Activated CD8-positive, alpha-beta memory T cell treated with anti-CD3 and anti-CD28 coated beads for 36 hours (primary cell): ENCODE measurements at regions not wholly inside any gene's neighbourhood (a gene's known extent, or its start where the extent isn't known, plus 50 kb on each side); places are given as distances from the start of the nearest gene placed in this dataset.

Experiments
- CTCF ChIA-PET: fragments of 350-600 bp; sonication (Branson Sonifier 250); formaldehyde crosslinking; loops from one replicate; lab custom pipeline; 2021; ENCODE audit warnings: antibody characterized with exemption; lab: Charles Lee
- POLR2A ChIA-PET: fragments of 350-600 bp; sonication (Branson Sonifier 250); formaldehyde crosslinking; loops from one replicate; lab custom pipeline; 2021; ENCODE audit warnings: antibody characterized with exemption; lab: Charles Lee

GRCh38 chrX:38856670-38857265 lies 55.5 kb downstream of the MID1IP1 start:
- POLR2A ChIA-PET = interaction anchor here (0.6 kb wide), 1 partner anchor 10 kb away, joined by 3 read pairs; no protein-coding TSS in a partner anchor
- CTCF ChIA-PET = no interaction called here

DNA sequence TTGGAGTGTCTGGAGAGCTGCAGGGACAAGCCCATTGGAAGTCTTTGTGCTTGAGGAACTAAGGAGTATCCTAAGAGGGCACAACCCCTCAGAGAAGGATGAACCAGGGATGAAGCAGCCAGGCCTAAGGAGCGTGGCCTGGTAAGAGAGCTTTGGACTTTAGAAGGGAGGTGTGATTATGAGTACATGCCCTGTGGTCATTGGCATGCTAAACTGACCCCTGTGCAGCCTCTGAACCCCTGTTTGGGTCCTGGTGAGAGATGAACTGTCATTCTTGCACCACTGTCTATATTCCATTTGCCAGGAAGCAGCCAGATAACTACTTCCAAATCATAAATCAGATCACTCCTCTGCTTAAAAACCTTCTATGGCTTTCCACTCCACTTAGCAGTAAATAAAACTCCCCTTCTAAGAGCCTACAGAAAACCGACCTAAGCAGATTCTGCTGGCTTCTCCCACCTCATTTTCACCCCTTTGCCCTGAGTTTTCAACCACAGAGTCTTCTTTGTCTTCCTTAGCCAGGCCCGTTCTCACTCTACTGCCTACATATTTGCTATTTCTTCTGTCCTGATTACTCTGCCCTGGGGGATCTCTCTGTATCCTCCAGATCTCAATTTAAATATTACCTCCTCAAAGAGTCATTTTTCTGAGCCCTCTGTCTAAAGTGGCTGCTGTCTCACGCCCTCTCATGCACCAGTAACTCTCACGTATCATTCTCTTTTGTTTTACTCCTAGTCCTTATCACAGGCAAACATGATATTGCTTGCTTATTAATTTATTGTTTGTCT lies 56.7 kb downstream of the MID1IP1 start:
- ChIA-PET CTCF (no interaction called here), POLR2A (no interaction called here)

DNA sequence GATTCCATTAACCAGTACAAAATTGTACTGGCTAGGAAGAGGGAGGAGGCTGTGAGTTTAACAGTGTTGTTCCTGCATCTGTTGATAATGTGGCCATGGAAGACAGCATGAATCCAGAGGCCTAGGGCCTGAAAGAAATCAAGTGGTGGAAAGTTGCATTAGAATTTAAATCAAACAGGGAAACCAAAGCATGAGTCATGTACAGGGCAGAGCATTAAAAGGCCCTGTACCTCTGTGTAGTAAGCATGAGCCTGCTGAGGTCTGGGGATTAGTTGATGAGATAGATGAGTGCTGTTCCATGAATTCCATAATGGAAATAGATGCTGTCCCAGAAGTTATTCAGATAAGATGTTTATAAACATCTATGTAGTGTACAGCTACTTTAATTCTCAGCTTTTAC lies 58.3 kb downstream of the MID1IP1 start:
- ChIA-PET POLR2A (no interaction called here), CTCF (no interaction called here)

- ChIA-PET CTCF (no interaction called here), POLR2A (no interaction called here)
Measured at GRCh38 chrX:38860106-38861013, 59.1 kb downstream of the MID1IP1 start.

DNA sequence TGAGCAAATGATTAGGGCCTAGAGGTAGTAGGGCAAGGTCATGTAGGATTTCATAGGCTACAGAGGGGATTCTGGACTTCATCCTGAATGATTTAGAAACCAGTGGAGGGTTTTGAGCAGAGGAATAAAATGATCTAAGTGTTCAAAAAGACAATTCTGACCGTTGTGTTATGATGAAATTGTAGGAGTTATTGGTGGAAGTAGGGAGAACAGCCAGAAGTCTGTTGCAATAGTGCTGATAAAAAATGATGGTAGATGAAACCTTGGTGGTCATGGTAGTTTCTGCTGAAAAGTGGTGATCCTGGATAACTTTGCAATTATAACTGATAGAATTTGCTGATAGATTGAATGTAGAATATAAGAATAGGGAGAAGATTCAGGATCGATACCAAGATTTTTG lies 60.2 kb downstream of the MID1IP1 start:
- ChIA-PET POLR2A (no interaction called here), CTCF (no interaction called here)

- POLR2A ChIA-PET = no interaction called here
- CTCF ChIA-PET = no interaction called here
Measured at GRCh38 chrX:38862100-38862499, 60.8 kb downstream of the MID1IP1 start.

- ChIA-PET CTCF (no interaction called here), POLR2A (interaction anchor here (0.7 kb wide), 1 partner anchor 114 kb away, joined by 8 read pairs; no protein-coding TSS in a partner anchor)
Measured at GRCh38 chrX:38864165-38864564, 62.9 kb downstream of the MID1IP1 start.

DNA sequence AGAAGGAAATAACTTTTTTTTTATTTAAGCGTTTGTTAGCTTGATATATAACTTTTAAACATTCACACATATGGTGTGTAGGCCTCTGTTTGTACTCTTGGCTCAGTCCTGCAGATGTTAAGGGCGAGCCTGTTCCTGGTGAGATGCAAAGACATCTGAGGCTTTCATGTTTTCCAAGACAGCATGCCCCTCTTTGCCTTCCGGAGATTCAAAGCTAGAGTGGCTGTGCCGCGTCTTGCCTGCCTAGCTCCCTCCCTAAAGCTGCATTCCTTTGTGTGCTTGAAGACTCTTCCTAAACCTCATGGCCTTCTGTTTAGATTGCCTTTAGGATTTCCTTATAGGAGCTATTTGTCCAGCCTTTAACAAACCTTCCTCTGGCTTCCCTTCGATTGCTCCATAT lies 67.1 kb downstream of the MID1IP1 start:
- ChIA-PET POLR2A (no interaction called here), CTCF (no interaction called here)

GRCh38 chrX:38868941-38869401 lies 67.7 kb downstream of the MID1IP1 start:
- POLR2A ChIA-PET = no interaction called here
- CTCF ChIA-PET = no interaction called here

DNA sequence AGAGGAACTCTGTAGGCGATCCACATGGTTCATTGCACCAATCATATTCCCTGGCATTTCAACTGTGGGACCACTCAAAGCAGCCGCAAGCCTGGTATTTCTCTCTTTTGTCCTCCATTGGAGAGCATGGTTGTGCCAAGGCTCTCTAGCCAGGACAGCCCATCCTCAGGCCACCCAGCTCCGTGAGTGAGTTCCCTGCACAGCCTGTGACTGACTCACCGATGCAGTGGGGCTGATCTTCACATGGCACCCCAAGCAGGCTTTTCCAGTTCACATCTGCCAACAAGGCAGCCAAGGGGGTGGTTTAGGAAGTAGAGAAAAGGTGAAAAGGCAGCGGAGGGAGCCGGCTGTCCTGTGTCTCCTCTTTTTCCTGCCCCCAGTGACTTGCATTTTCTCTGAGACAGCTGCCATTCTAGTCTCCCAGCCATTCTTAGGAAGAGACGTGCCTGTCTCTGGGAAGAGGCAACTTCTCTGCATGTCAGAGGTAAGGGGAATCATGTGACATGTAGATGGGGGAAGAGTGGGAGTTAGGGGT lies 69.2 kb downstream of the MID1IP1 start:
- POLR2A ChIA-PET = no interaction called here
- CTCF ChIA-PET = no interaction called here

DNA sequence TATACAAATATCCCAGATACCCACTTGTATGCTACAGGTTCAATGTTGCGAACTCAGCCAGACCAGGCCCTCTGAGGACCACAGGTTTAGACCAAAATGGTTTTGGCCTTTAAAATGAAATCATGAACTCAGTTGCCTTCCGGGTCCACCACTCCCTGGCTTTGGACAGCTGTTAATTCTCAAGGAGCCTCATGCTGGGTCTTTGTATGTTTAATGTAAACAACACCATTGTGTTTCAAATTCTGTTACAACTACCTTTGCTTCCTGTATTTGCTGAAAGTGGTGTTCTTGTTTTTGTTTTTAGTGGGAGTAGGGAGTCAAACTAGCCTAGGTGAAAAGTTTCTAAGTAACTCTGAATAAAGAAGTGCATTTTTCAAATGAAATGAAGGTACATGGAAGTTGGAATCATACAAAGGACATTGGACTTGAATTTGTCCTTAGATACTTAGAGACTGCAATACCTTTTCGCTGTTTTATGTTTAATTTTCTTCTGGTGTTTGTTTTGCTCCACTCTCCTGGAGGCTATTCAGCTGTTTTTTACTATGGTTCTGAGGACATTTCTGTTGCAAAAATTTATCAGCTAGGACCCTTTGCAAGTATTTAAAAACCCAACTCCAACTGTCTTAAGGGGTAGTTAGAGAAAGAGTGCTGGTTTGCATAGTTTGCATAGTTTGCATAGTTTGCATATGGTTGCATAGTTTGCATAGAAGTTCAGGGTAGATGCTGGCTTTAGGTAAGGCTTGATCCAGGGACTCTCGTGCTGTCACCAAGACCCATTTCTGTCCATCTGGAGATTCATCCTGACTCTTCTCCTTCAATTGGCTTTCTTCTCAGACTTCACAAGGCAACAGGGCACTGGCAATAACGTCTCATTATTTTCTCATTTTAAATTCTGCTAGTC lies 70.1 kb downstream of the MID1IP1 start:
- ChIA-PET POLR2A (no interaction called here), CTCF (no interaction called here)

DNA sequence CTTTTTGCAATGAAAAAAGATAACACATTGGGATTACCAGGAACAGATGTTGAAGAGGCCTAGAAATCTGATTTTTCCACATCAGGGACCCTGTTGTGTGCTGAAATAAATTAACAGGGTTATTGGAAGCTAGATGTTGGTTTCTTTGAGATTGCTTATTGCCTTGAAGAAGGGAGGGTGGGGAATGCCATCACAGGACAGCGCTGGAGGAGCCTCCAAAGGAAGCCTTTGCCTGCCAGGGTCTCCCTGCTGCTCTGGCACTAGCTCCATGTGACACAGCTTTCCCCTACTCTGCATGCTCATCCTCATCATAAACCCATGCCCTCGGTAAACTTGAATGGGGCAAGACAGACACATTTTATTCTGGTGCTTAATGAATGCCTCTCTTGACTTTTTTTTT lies 76.1 kb downstream of the MID1IP1 start:
- ChIA-PET CTCF (no interaction called here), POLR2A (no interaction called here)

GRCh38 chrX:38878641-38879340 lies 77.5 kb downstream of the MID1IP1 start:
- ChIA-PET POLR2A (no interaction called here), CTCF (no interaction called here)

GRCh38 chrX:38879631-38880220 lies 78.5 kb downstream of the MID1IP1 start:
- POLR2A ChIA-PET = no interaction called here
- CTCF ChIA-PET = no interaction called here

- ChIA-PET CTCF (no interaction called here), POLR2A (no interaction called here)
Measured at GRCh38 chrX:38880296-38880854, 79.1 kb downstream of the MID1IP1 start.

GRCh38 chrX:38881066-38881465 lies 79.8 kb downstream of the MID1IP1 start:
- ChIA-PET POLR2A (no interaction called here), CTCF (no interaction called here)

GRCh38 chrX:38881727-38882126 lies 80.5 kb downstream of the MID1IP1 start:
- ChIA-PET CTCF (no interaction called here), POLR2A (no interaction called here)
